GM21619 (cell line): ENCODE measurements at regions not wholly inside any gene's neighbourhood (a gene's known extent, or its start where the extent isn't known, plus 50 kb on each side); places are given as distances from the start of the nearest gene placed in this dataset.
"Not testable (repeated sequence)": the region's sequence is repeated elsewhere in the genome, so short reads cannot be mapped to it uniquely, and the experiment has no call there.

ENCODE experiments used
- ATAC-seq: cut with Tn5 transposase; IDR thresholded peaks from one replicate; pipeline ENCODE4 v1.9.1; 2021; ENCODE audit not compliant: unreplicated experiment

DNA sequence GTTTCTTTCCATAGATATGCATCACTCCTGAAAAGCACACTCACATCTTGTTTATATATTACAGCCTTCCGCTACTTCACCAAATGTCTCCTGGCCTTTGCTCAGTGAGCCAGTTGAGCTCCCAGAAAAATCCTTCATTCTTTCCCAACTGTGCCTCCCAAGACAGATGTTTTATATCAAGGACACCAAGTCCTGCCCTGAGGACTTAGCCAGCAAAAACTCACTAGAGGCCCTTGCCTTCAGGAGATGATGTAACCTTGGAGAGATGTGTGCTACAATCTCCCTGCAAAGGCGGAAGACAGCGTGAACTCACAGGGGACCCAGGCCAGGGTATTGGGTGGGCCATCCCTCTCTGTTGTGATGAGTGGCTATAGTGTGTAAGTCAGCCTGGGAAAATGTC lies 86.1 kb upstream of the CTAGE1 start:
- ATAC-seq: no peak

- no peak for ATAC-seq
Observed at GRCh38 chr18:22504251-22505030, 86.7 kb upstream of the CTAGE1 start.

- no peak for ATAC-seq
Observed at GRCh38 chr18:22505141-22505591, 87.5 kb upstream of the CTAGE1 start.

- no peak for ATAC-seq
Observed at GRCh38 chr18:22507055-22507454, 89.3 kb upstream of the CTAGE1 start.

DNA sequence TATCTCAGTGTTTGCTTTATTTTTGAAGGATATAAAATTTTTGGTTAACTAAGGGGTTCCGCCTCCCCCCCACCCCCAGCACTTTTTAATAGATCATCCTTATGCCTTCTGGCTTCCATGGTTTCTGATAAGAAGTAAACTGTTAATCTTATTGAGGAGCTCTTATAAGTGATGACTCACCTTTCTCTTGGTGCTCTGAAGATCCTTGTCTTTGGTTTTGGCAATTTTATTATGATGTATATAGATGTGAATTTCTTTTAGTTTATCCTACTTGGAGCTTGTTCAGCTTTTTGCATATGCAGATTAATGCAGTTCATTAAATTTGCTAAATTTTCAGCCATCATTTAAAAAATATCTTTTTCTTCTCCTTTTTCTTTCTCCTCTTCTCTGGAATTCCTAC lies 91.7 kb upstream of the CTAGE1 start:
- no peak for ATAC-seq

DNA sequence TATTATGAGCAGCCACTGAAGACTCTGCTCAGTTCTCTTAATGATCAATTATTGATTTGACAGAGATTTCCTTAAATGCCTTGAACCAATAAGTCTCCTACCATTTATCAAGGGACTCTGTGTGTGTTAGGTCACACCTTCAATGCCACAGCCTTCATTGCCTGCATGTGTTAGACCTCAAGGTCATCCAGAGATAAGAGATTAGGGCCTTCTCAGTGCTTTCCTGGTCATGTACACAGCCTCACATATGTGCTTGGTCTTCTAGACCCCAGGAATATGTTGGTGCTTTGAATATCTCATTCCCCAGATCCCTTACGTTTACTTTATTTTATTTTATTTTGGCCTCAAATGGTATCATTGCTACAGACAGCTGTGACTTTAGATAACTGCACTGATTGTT lies 93.0 kb upstream of the CTAGE1 start:
- no peak for ATAC-seq

DNA sequence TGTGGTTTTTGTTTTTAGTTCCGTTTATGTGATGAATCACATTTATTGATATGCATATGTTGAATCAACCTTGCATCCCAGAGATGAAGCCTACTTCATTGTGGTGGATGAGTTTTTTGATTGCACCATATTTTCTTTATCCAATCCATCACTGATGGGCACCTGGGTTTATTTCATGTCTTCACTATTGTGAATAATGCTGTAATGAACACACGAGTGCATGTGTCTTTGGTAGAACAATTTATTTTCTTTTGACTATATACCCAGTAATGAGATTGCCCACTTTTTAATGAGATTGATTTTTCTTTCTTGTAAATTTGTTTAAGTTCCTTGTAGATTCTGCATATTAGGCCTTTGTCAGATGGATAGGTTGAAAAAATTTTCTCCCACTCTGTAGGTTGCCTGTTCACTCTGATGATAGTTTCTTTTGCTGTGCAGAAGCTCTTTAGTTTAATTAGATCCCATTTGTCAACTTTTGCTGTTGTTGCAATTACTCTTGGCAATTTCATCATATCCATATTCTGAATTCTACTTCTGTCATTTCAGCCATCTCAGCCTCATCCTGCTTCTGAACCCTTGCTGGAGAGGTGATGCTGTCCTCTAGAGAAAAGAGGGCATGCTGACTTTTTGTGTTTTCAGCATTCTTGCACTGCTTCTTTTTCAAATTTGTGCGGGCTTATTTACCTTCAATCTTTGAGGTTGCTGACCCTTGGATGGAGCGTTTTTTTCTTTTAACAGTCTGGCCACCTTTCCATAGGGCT lies 96.2 kb upstream of the CTAGE1 start:
- ATAC-seq: no peak

DNA sequence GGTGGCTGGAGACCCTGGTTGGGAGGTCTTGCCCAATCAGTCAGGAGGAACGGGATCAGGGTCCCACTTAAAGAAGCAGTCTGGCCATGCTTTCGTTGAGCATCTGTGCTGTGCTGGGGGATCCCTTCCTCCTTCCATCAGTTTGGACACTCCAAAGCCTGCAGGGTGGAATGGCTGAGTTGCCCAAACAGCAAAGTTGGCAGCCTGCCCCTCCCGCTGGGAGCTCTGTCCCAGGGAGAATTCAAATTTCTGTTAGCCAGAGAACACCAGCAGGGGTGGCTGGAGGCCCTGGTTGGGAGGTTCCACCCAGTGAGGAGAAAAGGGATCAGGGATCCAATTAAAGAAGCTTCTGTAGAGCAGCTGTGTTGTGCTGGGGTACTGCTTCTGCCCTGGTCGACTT lies 96.9 kb upstream of the CTAGE1 start:
- ATAC-seq: no peak

GRCh38 chr18:22515250-22515649 lies 97.5 kb upstream of the CTAGE1 start:
- no peak for ATAC-seq

- ATAC-seq: no peak
Observed at GRCh38 chr18:22517356-22517755, 99.6 kb upstream of the CTAGE1 start.

GRCh38 chr18:22521026-22521707 lies 103.5 kb upstream of the CTAGE1 start:
- ATAC-seq: no peak

DNA sequence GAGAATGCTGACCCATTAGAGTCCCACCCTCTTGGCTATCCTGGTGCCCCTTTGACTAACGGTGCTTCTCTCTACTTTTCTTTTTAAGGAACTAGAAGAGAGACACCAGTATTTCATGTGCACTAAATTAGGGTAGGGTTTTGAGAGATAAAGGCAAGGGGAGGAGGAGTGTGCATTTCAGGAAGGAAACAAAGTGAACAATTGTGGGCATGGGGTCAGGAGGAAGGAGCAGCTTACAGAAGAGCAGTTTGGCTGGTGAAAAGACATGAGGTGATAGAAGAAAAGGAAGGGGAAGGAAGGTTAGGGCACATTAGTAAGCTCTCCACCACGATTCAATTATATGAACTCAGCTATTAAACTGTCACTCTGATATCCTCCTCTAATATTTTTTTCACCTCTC lies 105.8 kb upstream of the CTAGE1 start:
- ATAC-seq: no peak

DNA sequence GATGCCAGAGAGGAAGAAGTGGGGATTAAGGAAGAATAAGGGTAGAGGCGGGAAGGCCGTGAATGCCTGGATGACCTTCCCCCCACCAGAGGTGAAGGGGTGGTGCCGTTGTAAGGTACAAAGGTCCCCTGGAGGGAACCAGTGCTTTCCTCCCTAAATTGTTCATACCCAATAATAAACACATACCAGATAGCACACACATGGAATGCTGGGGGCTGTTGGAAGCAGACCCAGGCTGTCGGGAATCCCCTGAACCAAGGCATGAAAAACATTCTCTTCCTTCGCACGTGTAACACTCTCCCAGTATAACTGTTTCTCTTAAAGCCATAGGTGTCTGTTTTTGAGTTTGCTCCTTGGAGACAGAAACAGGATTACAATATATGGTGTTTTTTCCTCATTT lies 107.1 kb upstream of the CTAGE1 start:
- ATAC-seq: no peak

GRCh38 chr18:22525313-22525712 lies 107.6 kb upstream of the CTAGE1 start:
- ATAC-seq: no peak

DNA sequence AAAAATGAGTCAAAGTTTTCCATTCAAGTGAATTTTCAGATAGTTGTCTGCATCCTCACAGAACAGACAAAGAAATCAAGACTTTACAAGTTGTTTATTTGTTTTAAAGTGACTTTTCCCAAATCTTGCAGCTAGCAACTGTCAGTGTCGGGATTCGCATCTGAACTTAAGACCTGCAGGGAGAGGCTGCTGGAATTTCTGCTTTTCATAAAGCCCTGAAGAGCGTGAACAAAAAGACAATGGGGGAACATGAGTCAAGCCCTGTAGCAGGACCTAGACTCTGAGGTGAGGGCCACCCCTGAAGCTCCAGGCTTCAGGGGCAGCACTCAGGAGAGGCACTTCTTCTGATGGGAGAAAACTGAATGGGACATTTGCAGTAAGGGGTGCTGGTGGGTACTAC lies 108.2 kb upstream of the CTAGE1 start:
- ATAC-seq: no peak

DNA sequence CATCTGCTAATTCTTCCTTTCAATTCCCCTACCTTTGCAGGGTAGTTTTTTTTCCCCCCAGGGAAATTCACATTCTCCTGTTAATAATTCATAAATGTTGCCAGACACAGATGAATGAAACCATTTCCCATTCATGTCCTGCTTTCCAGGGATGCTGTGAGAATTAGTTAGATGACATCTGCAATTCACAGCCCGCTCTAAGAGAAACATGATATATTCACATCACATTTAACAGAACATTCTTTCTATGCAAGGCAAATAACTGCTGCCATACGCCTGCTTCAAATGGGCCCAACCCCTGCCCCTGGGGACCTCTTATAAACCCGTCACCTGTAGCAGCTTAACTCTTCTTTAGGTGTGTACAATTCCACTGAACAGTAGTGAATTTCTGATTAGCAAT lies 110.6 kb upstream of the CTAGE1 start:
- ATAC-seq: no peak

- not testable (repeated sequence) for ATAC-seq
Observed at GRCh38 chr18:22534706-22535105, 117.0 kb upstream of the CTAGE1 start.

DNA sequence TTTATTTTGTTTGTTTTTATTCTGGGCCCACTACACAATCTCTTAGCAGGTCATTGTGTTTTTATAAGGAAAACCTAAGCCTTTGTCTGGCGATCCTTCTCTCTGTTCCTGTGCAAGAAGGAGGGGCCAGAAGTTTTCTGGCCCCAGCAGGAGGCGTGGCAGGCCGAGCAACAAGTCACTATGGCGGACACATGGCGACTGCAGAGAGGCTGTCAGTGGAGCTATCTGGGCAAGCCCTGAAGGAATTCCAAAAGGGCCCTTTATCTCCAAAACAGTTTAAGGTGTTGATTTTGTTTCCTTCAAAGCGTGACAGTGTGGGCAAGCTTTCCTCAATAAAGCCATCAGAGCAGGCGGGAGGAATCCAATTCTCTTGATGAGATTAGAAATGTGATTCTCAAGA lies 118.8 kb upstream of the CTAGE1 start:
- ATAC-seq: no peak

- no peak for ATAC-seq
Observed at GRCh38 chr18:22538426-22538825, 120.7 kb upstream of the CTAGE1 start.

DNA sequence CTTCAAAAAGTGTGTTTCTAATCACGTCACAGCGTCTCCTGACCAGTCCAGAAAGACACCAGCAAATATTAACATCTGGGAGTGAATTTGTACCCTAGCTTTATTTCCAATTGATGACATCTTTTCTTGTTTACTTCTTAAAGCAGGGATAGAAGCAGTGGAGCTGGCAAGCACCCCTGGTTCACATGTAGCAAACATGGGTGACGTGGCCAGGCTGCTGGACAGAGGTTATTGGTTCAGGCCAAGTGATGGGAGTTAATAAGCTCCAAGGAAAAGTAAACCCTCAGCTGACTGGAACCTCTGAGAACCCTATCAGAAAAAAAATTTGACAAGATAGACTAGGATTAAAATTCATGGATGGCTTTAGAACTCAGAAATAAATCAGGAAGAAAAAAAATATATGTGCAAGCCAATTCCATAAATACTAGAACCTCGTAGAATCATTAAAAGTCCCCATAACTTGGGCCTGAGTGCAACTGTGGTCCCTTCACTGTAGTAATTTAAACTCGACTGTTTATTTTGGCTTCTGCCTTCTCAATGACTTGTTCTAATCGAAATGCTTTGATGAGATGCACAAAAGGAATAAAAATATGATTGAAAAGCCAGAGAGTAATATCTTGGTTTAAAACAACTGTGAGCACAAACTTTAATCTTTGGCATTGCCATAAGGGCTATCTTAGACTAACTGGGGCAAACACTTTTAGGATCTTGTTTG lies 121.5 kb upstream of the CTAGE1 start:
- ATAC-seq: no peak

DNA sequence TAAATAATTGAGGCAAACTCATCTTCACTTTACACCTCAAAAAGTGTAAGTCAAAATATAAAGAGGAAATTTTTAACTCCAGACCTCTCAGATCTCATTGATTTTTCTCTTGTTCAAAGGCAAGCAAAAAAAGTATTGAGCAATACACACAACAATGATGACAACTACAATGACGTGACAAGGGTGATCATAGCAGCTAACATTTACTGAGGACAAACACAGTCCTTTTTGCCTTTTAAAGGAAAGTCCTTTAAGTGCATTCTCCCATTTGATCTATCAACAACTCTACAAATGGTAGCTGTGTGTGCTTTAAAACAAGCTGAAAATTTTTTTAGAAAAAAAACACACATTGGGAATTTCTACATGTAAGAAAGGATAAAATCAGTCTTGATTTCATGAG lies 123.5 kb upstream of the CTAGE1 start:
- no peak for ATAC-seq
